ENCODE measurements at regions not wholly inside any gene's neighbourhood (a gene's known extent, or its start where the extent isn't known, plus 50 kb on each side); places are given as distances from the start of the nearest gene placed in this dataset.

DNA sequence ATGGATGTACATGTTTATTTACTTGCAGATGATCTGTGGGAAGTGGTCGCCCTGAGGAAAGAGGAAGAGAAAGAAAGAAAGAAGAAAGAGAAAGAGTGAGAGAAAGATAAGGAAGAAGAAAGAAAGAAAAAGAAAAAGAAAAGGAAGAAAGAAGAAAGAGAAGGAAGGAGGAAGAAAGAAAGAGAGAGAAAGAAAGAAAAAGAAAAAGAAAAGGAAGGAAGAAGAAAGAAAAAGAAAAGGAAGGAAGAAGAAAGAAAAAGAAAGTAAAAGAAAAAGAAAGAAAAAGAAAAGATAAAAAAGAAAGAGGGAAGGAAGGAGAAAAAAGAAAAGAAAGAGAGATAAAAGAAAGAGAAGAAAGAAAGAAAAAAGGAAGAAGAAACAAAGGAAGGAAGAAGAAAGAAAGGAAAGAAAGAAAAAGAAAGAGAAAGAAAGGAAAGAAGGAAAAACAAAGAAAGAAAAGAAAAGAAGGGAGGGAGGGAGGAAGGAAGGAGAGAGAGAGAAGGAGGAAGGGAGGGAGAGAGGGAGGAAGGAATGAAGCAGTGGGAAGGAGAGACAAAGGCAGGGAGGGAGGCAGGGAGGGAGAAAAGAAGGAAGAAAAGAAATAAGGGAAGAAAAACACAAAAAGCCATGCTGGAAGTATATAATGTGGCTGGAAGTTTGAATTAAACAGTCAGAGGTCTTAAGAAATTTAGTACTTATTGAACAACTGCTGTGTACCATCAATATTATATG lies 976.6 kb downstream of the FAM181B start:
- Histone ChIP-seq H3K4me1 (ENCODE audit: insufficient read depth, low read length, poor library complexity, severe bottlenecking) (no peaks in the 10 kb centered on the region), H3K4me2 (ENCODE audit: low read length) (no peak overlapping the region), H2AFZ (ENCODE audit: low read length) (no peak overlapping the region), H3K9me3 (ENCODE audit: low read length) (no peaks in the 10 kb centered on the region), H3K36me3 (ENCODE audit: insufficient read depth, low read length) (no peaks in the 10 kb centered on the region), H3K27ac (ENCODE audit: low read depth, low read length, poor library complexity, severe bottlenecking) (no peak overlapping the region), H3K9me2 (ENCODE audit: insufficient read depth, low read length) (no peaks in the 10 kb centered on the region), H3K79me2 (ENCODE audit: insufficient read depth, low read depth, low read length) (no peaks in the 10 kb centered on the region), H3K4me3 (ENCODE audit: low read depth, low read length, poor library complexity, severe bottlenecking) (no peak overlapping the region), H4K20me1 (ENCODE audit: insufficient read depth, low read length) (no peaks in the 10 kb centered on the region)
- TF ChIP-seq, protein P1, sequence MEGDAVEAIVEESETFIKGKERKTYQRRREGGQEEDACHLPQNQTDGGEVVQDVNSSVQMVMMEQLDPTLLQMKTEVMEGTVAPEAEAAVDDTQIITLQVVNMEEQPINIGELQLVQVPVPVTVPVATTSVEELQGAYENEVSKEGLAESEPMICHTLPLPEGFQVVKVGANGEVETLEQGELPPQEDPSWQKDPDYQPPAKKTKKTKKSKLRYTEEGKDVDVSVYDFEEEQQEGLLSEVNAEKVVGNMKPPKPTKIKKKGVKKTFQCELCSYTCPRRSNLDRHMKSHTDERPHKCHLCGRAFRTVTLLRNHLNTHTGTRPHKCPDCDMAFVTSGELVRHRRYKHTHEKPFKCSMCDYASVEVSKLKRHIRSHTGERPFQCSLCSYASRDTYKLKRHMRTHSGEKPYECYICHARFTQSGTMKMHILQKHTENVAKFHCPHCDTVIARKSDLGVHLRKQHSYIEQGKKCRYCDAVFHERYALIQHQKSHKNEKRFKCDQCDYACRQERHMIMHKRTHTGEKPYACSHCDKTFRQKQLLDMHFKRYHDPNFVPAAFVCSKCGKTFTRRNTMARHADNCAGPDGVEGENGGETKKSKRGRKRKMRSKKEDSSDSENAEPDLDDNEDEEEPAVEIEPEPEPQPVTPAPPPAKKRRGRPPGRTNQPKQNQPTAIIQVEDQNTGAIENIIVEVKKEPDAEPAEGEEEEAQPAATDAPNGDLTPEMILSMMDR (conservative IDR thresholded peaks at IDR 0.05; ENCODE audit: low read length): no peak
- no peak for TF ChIP-seq EZH2phosphoT487 (IDR thresholded peaks at IDR 0.05; ENCODE audit: borderline replicate concordance, low read depth, low read length)
- intact Hi-C loops (cut with micrococcal nuclease; ENCODE audit: unreplicated experiment): no loop called here
- no TSS peak for BruUV-seq (replicated peaks)
- DNase-seq (ENCODE audit: low spot score): no peak
- CTCF ChIA-PET (ENCODE audit: unreplicated experiment): no interaction called here
- POLR2A ChIA-PET: interaction anchor here (0.7 kb wide), 1 partner anchor 123 kb away, joined by 7 read pairs; no protein-coding TSS in a partner anchor

DNA sequence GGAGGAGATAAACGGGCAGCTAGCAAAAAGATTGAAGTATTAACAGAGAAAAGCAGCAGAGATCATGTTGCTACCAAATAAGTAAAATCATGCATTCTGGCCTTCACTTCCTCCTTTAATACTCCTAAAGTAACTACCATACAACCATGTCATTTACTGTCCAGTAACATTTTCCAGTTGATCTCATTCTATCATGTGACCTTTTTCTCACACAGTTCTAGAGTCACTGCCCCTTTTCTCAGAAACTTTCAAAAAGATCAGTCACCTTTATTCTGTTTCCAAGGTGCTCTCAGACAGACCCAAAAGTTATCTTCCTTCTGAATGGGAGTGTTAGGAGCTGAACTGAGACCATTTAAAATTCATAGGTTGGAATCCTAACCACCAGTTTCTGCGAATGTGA lies 984.4 kb downstream of the FAM181B start:
- POLR2A ChIA-PET: interaction anchor here (0.6 kb wide), 1 partner anchor 268 kb away, joined by 3 read pairs; no protein-coding TSS in a partner anchor
- TF ChIP-seq EZH2phosphoT487 (IDR thresholded peaks at IDR 0.05; ENCODE audit: borderline replicate concordance, low read depth, low read length): no peak
- TF ChIP-seq, protein P1 (conservative IDR thresholded peaks at IDR 0.05; ENCODE audit: low read length): no peak
- H3K79me2 ChIP-seq (ENCODE audit: insufficient read depth, low read depth, low read length): no peaks in the 10 kb centered on the region
- no peak overlapping the region for H3K4me2 ChIP-seq (ENCODE audit: low read length)
- DNase-seq (ENCODE audit: low spot score): no peak
- no peak overlapping the region for H3K27ac ChIP-seq (ENCODE audit: low read depth, low read length, poor library complexity, severe bottlenecking)
- no peaks in the 10 kb centered on the region for H3K9me3 ChIP-seq (ENCODE audit: low read length)
- CTCF ChIA-PET (ENCODE audit: unreplicated experiment): no interaction called here
- no peaks in the 10 kb centered on the region for H3K4me1 ChIP-seq (ENCODE audit: insufficient read depth, low read length, poor library complexity, severe bottlenecking)
- H3K36me3 ChIP-seq (ENCODE audit: insufficient read depth, low read length): no peaks in the 10 kb centered on the region
- H2AFZ ChIP-seq (ENCODE audit: low read length): no peak overlapping the region
- no TSS peak for BruUV-seq (replicated peaks)
- H4K20me1 ChIP-seq (ENCODE audit: insufficient read depth, low read length): no peaks in the 10 kb centered on the region
- no peaks in the 10 kb centered on the region for H3K9me2 ChIP-seq (ENCODE audit: insufficient read depth, low read length)
- no peak overlapping the region for H3K4me3 ChIP-seq (ENCODE audit: low read depth, low read length, poor library complexity, severe bottlenecking)
- intact Hi-C loops (cut with micrococcal nuclease; ENCODE audit: unreplicated experiment): no loop called here

DNA sequence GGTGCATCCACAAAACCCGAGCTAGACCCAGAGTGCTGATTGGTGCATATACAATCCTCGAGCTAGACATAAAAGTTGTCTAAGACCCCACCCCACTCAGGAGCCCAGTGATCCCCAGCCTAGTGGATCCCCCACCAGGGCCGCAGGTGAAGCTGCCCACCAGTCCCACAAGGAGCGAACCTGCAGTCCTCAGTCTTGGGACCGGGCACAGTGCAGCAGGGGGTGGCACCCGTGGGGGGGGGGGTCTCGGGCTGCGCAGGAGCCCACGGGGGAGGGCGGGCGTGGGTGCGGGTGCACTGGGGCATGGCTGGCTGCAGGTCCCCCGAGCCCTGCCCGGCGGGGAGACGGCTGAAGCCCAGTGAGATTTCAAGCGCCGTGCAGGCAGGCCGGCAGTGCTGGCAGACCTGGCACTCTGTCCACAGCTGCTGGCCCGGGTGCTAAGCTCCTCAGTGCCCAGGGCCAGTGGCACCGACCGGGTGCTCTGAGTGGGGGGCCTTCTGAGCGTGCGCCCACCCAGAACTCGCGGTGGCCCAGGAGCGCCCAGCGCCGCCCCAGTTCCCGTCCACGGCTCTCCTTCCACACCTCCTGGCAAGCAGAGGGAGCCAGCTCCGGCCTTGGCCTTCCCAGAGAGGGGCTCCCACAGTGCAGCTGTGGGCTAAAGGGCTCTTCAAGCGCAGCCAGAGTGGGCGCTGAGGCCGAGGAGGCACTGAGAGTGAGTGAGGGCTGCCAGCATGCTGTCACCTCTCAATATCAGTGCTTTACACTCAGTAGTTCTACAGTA lies 989.1 kb downstream of the FAM181B start:
- Histone ChIP-seq H3K27ac (ENCODE audit: low read depth, low read length, poor library complexity, severe bottlenecking) (no peak overlapping the region), H3K4me1 (ENCODE audit: insufficient read depth, low read length, poor library complexity, severe bottlenecking) (no peaks in the 10 kb centered on the region), H3K4me2 (ENCODE audit: low read length) (no peak overlapping the region), H3K9me2 (ENCODE audit: insufficient read depth, low read length) (no peaks in the 10 kb centered on the region), H3K4me3 (ENCODE audit: low read depth, low read length, poor library complexity, severe bottlenecking) (no peak overlapping the region), H3K79me2 (ENCODE audit: insufficient read depth, low read depth, low read length) (no peaks in the 10 kb centered on the region), H3K36me3 (ENCODE audit: insufficient read depth, low read length) (no peaks in the 10 kb centered on the region), H2AFZ (ENCODE audit: low read length) (no peak overlapping the region), H4K20me1 (ENCODE audit: insufficient read depth, low read length) (no peaks in the 10 kb centered on the region), H3K9me3 (ENCODE audit: low read length) (no peaks in the 10 kb centered on the region)
- ChIA-PET CTCF (ENCODE audit: unreplicated experiment) (no interaction called here), POLR2A (no interaction called here)
- no peak for DNase-seq (ENCODE audit: low spot score)
- TF ChIP-seq EZH2phosphoT487 (IDR thresholded peaks at IDR 0.05; ENCODE audit: borderline replicate concordance, low read depth, low read length): no peak
- TF ChIP-seq, protein P1 (conservative IDR thresholded peaks at IDR 0.05; ENCODE audit: low read length): no peak
- BruUV-seq (replicated peaks): no TSS peak
- intact Hi-C loops (cut with micrococcal nuclease; ENCODE audit: unreplicated experiment): no loop called here
